Esophagus squamous epithelium (tissue), 4 donors: ENCODE measurements at regions not wholly inside any gene's neighbourhood (a gene's known extent, or its start where the extent isn't known, plus 50 kb on each side); places are given as distances from the start of the nearest gene placed in this dataset.

Experiments used
- POLR2A ChIP-seq, 4 donors: fragments of 450-650 bp; IDR thresholded peaks; one replicate each; pipeline ENCODE4 v1.6.1; 2017; ENCODE audit warnings: antibody characterized with exemption in 4 of 4, mild to moderate bottlenecking in 4 of 4, moderate library complexity in 3 of 4
- TF ChIP-seq, protein P1 (sequence below), 6 experiments: fragments of 450-650 bp in 4 of 6; fragments of 200-600 bp in 2 of 6; sonication (generic) in 2 of 6; IDR thresholded peaks; one replicate each; pipeline ENCODE4 v1.5.1; 2016 to 2019; ENCODE audit warnings: antibody characterized with exemption in 6 of 6, mild to moderate bottlenecking in 4 of 6, moderate library complexity in 4 of 6

DNA sequence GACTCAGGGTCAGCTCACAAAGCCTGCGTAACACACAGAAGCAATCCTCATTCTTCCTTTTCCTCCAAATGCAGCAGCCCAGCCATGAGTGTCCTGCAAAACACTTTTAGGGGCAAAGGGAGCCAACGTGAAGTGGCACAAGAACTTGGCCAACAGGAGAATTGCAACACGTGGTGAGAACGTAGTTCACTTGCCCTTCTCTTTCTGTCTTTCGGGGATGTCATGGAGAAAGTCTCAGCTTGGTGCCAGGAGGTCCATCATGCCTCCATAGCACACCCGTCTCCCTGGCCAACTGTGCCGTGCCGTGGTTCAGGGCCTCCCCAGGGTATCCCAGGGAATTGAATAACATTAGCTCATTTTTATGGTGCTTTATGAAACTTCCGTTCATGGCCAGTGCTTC lies 98.5 kb upstream of the ANO1 start:
- TF ChIP-seq, protein P1, sequence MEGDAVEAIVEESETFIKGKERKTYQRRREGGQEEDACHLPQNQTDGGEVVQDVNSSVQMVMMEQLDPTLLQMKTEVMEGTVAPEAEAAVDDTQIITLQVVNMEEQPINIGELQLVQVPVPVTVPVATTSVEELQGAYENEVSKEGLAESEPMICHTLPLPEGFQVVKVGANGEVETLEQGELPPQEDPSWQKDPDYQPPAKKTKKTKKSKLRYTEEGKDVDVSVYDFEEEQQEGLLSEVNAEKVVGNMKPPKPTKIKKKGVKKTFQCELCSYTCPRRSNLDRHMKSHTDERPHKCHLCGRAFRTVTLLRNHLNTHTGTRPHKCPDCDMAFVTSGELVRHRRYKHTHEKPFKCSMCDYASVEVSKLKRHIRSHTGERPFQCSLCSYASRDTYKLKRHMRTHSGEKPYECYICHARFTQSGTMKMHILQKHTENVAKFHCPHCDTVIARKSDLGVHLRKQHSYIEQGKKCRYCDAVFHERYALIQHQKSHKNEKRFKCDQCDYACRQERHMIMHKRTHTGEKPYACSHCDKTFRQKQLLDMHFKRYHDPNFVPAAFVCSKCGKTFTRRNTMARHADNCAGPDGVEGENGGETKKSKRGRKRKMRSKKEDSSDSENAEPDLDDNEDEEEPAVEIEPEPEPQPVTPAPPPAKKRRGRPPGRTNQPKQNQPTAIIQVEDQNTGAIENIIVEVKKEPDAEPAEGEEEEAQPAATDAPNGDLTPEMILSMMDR (IDR thresholded peaks at IDR 0.05): no peak
- no peak for TF ChIP-seq POLR2A (IDR thresholded peaks at IDR 0.05)
